GM19035 (cell line): ENCODE measurements at regions not wholly inside any gene's neighbourhood (a gene's known extent, or its start where the extent isn't known, plus 50 kb on each side); places are given as distances from the start of the nearest gene placed in this dataset.

ENCODE experiments used
- ATAC-seq: cut with Tn5 transposase; IDR thresholded peaks from one replicate; pipeline ENCODE4 v1.9.1; 2021; ENCODE audit not compliant: unreplicated experiment

DNA sequence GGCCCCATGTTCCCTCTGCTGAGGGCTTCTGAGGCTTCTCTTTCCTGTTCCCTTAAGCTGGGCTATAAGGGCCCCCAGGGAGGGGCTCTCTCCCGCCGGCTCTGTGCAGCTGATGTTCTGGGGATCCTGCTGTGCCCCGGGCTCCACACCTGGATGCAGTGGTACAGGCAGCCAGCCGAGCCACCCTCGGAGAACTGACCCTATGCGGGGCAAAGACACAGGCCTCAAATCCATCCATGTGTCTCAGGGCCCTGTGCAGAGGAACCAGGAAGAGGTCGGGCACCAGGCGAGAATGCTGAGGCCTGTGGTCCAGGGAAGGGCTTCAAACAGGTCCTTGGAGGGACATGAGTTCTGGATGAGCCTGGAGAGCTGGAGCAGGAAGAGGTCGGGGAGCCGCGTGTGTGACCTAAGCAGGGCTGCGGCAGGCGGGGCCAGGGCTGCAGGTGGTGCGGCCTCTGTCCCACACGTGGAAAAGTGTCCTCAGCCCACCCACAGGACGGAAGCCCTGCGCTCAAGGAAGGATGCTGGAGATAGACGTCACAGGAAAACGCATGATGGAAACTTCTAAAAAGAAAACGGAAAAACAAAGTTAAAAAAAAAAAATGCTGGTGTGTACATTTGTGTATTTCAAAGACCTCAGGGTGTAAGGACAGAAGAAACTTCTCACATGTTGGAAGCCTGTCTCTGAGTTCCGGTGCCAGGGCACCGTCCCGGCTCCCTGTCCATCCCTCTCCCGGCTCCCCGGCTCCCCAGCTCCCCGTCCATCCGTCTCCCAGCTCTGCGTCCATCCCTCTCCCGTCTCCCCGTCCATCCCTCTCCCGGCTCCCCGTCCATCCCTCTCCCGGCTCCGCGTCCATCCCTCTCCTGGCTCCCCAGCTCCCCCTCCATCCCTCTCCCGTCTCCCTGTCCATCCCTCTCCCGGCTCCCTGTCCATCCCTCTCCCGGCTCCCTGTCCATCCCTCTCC, 1149.2 kb downstream of the BRD1 start:
- ATAC-seq: no peak

GRCh38 chr22:48677621-48678020, 1150.1 kb downstream of the BRD1 start:
- ATAC-seq: no peak

GRCh38 chr22:48677168-48677520, 1150.5 kb downstream of the BRD1 start:
- no peak for ATAC-seq

GRCh38 chr22:48676266-48677167, 1151.2 kb downstream of the BRD1 start:
- ATAC-seq: no peak

DNA sequence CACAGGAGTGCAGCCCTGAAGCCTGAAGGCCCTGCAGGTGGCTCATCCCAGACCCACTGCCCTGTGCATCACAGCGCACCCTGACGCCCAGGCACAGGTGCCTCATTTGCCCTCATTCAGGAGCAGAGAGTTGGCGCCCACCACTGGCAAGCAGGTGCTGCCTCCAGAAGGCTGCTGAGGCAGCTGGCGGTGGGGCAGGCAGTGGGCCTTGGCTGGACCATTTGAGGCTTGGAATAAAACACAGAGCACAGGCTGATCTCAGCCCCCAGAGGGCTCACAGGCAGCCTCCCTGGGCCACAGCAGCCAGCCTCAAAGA, 1151.9 kb downstream of the BRD1 start:
- ATAC-seq: no peak

GRCh38 chr22:48675141-48675829, 1152.4 kb downstream of the BRD1 start:
- ATAC-seq: no peak

DNA sequence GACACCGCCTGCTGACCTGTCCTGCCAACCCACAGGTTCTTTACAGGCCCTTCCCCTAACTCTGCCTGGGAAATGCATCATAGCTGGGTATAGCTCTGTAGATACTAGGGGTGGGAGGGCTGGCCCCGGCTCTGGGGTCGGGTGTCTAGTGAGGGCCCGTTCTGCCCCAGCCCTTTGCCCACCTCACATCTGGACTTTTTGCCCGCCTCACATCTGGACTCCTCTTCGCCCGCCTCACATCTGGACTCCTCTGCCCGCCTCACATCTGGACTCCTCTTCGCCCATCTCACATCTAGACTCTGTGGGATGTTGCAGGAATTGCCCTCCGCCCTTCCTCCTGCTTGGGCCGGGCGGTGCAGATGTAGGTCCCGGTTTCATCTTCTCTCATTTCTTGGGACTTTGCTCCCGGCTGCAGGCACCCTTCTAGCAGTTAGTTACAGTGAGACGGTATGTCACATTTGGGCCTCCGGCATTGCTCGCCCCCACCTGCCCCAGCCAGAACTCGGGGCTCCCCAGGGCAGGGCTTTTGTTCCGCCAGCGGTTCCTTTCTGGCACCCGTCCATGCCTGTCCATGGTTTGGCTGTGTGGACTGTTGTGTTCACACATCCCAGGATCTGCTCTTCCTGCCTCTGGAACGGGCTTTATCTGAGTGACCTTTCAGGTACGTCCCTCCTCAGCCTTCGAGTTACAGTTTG, 1153.7 kb downstream of the BRD1 start:
- ATAC-seq: no peak

DNA sequence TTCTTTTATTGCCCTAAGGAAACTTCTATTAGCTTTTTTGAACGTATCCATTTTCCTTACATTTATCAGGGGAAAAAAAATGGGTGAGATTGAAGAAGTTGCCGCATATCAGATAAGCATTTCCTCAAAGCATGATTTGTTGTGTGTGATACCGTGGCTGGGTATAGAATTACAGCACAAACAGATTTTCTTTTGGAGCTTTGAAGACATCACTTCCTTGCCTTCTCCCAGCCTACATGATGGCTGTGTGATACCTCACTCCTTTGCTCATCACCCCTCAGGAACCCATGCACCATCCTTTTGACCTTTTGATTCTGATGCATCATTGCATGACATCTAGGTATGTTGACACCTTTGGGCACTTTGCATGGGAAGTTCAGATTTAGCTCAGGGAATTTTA, 1155.3 kb downstream of the BRD1 start:
- no peak for ATAC-seq

- no peak for ATAC-seq
These were observed 1156.9 kb downstream of the BRD1 start for GRCh38 chr22:48670731-48671130.

DNA sequence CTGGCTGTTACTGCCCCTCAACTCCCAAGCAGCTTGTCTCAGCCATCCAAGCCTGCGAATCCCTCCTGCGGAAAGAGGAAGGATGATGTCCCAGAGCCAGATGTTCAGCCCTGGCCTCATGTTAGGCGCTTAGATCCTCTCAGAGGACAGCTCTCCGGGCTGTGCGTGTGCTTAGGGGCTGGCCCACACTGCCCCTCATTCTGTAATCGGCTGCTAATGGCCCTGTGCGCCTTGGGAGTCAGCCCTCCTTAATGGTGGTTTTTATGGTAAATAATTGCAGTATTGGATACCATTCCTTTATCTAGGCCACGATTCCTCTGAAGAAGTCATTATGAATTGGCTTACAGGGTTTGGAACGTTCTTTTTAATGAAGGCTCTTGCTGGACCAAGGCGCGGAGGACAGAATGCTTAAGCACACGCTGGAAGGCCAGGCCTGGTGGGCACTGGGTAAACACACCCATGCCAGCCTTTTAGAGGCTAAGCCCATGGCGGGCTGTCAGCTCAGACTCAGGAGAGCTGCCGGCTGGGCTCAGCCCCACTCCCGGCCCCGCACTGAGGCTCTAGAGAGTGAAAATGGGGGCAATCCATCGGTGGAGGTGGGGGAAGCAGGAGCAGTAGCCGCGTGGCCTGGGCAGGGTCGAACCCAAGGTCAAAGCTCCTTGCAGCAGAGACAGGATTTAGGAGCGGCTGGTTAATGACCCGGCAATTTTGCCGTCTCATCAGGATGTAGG, 1157.5 kb downstream of the BRD1 start:
- ATAC-seq: no peak

GRCh38 chr22:48669226-48669625, 1158.4 kb downstream of the BRD1 start:
- ATAC-seq: no peak

DNA sequence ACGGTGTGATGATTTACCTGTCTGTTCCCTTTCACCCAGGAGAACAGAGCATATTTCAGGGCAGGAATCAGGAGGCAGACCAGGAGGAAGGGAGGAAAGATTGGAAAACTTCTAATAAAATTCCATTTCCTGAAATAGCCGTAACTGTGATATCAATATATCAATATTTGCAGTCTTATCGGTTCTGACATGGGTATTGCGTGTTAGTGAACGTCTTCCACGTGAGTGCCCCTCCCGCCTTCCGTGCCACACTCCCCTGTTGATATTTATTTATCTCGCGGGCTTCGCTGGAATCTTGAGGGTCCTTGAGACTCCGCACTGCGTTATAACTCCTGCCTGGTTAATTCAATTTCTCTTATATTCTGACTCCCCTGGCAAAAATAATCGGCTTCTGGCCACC, 1160.4 kb downstream of the BRD1 start:
- no peak for ATAC-seq

- no peak for ATAC-seq
These were observed 1161.1 kb downstream of the BRD1 start for GRCh38 chr22:48666620-48667019.

DNA sequence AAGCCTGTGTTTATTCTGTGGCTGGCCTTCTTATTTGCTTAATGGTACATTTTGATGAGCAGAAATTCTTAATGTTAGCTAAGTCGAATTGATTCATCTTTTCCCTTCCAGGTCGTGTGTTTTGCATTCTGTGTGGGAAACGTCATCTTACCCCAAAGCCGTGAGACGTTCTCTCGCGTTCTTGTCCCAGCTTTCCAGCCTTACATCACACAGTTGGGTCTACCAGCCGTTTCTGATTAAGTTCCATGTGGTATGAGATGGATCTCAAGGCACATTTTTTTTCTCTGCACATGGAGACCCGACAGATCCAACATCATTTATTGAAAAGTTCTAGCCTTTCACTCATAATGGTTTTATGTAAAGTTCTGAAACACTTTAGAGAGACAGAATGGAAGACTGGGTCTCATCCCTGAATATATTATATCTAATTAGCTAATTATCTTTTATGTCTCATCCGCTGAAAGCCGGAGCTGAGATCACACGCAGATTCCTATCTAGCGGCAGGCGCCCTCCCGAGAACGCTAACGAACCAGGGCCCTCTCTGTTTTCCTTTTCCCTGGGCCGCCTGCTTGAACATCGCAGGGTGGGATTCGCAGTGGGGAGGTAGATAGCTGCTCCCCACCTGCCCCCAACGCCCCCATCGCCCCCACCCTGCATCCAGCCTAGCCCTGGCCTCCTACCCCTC, 1162.2 kb downstream of the BRD1 start:
- ATAC-seq: no peak

GRCh38 chr22:48664586-48664985, 1163.1 kb downstream of the BRD1 start:
- ATAC-seq: no peak

DNA sequence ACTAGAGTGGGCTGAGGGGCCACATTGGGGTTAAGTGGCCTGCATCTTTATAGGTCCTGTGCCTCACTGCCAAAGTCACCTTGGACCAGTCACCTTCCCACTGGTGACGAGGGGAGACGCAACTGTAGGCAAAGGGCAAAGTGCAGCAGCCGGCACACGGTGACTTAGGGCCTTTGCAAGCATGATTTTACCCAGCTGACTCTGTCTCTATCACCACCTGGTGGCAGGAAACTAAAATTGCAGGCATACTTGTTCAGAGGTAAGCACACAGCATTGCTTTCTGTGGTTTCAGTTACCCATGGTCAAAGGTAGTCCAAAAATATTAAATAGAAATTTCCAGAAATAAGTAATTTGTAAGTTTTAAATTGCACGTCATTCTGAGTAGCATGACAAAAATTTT, 1164.4 kb downstream of the BRD1 start:
- no peak for ATAC-seq

DNA sequence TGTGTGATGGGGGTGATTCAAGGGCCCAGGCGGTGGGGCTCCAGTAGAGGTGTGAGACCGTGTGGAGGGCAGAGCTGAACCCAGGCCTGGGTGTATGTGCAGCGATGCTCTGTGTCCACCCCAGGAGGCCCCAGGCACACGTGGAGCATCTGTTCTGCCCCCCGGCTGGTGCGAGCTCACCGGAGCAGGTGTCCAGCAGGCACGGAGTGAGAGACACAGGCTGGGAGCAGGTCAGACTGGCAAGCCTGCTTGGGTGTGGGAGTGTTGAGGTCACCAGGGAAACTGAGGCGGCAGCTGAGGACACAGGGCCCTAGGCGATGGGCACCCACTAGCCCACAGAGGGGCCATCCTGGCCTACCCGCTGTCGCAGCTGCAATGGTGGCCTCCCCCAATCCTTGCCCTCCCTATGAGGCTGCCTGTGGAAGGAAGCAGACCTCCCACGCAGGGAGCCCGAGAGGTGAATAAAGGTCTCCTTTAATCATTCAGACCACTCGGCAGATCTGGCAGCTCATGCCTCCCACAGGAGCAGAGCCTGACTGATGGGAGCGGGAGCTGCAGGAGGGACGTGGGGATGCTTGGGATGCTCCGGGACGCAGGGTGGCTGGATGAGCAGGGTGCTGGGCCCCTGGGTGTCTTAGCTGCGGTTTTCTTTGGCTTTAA, 1165.1 kb downstream of the BRD1 start:
- ATAC-seq: no peak

DNA sequence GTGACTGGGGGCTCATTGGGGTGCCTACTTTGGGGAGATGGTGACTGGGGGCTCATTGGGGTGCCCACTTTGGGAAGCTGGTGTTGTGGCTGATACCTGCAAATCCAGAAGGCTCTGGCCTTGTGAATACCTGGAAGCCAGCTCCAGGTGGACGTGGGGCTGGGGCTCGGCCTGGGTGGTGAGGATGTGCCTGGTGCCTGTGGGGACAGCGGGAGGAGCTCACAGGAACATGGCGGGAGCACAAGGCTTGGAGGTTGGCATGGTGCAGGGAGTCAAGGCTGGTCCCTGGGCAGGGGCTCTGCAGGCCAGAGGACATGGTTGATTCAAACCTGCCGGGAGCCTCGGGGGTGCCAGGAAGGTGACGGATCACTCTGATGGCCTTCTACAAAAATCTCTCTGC, 1165.7 kb downstream of the BRD1 start:
- no peak for ATAC-seq
